ENCODE measurements at regions not wholly inside any gene's neighbourhood (a gene's known extent, or its start where the extent isn't known, plus 50 kb on each side); places are given as distances from the start of the nearest gene placed in this dataset.

DNA sequence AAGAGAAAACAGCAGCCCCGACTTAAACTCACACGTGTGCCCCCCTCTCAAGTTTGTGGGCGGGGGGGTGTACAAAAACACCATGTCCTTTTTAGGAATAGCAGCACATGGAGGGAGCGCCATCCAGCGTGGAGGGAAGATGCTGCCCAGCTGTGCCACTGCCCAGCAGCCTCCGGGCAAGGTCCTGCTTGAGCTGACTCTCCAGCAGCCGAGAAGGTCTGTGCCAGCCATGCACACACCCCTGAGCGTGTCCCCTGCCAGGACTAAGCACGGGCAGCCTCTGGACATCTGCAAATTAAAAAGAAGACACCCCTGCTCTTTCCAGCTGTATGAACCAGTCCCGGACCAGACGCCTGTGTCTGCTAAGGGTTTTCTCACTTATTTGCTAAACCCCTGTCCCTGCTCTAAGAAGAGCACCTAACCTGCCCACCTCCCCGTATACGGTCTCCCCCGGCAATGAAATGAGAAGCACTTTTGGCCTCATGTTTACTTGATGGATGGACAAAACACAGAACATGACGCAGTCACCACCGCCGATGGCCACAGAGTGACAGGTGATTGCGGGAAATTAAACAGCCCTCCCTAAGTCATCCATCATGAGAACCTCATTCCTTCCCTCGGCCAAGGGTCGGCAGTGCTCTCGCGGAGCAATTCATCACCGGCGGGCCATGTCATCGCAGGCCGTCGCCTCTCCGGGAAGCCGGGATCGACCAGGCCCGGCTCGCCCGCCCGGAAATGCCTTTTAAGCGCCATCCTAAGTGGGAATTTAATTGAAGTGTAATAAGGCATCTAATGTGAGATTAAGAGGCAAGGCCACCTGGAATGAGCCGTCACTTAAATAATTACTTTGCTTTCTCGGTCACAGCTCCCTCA, 96.9 kb downstream of the OLFM1 start:
- TF ChIP-seq GATA3 (IDR thresholded peaks at IDR 0.05; ENCODE audit: low read depth, low read length) (no peak), GATA2 (IDR thresholded peaks at IDR 0.05; ENCODE audit: low read depth, low read length) (no peak)
